Stimulated activated CD8-positive, alpha-beta memory T cell treated with anti-CD3 and anti-CD28 coated beads, Interleukin-7, amount 100 ng/mL, for 4 hours (primary cell): ENCODE measurements at regions not wholly inside any gene's neighbourhood (a gene's known extent, or its start where the extent isn't known, plus 50 kb on each side); places are given as distances from the start of the nearest gene placed in this dataset.

Experiments used
- DNase-seq, 2 donors: peaks; one replicate each; pipeline ENCODE4 v3.0.0-alpha.2; 2020; ENCODE audit warnings: low read depth in 2 of 2

GRCh38 chr10:118501171-118501570 is 94.3 kb downstream of the PRLHR start:
- no peak for DNase-seq

- DNase-seq = no peak
Observed at GRCh38 chr10:118500477-118501104, 94.9 kb downstream of the PRLHR start.

GRCh38 chr10:118499186-118499585 is 96.3 kb downstream of the PRLHR start:
- no peak for DNase-seq

GRCh38 chr10:118498623-118499022 is 96.8 kb downstream of the PRLHR start:
- no peak for DNase-seq

DNA sequence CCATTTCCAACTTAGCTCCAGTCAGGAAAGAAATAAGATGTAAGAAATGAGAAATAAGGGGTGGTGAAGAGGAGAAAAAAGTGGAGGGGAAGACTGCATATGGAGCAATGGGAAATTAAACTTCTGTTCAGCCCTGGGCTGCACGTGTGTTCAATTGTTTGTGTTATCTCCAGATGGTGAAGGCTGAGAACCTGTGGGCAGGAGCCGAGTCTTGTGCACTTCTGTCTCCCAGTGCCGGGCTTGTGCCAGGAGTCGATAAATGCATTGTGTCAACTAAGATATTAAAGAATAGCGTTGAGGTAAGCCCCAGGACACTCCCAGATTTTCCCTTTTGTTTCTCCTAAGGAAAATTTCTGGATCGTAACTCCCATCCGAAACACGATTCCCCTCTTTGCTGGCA is 98.2 kb downstream of the PRLHR start:
- no peak for DNase-seq

GRCh38 chr10:118496525-118496924 is 98.9 kb downstream of the PRLHR start:
- DNase-seq = no peak

- DNase-seq = no peak
Observed at GRCh38 chr10:118495499-118495898, 99.9 kb downstream of the PRLHR start.

GRCh38 chr10:118491055-118491454 is 104.4 kb downstream of the PRLHR start:
- no peak for DNase-seq

GRCh38 chr10:118488710-118489497 is 106.5 kb downstream of the PRLHR start:
- DNase-seq = no peak

- DNase-seq = no peak
Observed at GRCh38 chr10:118485641-118486040, 109.8 kb downstream of the PRLHR start.

DNA sequence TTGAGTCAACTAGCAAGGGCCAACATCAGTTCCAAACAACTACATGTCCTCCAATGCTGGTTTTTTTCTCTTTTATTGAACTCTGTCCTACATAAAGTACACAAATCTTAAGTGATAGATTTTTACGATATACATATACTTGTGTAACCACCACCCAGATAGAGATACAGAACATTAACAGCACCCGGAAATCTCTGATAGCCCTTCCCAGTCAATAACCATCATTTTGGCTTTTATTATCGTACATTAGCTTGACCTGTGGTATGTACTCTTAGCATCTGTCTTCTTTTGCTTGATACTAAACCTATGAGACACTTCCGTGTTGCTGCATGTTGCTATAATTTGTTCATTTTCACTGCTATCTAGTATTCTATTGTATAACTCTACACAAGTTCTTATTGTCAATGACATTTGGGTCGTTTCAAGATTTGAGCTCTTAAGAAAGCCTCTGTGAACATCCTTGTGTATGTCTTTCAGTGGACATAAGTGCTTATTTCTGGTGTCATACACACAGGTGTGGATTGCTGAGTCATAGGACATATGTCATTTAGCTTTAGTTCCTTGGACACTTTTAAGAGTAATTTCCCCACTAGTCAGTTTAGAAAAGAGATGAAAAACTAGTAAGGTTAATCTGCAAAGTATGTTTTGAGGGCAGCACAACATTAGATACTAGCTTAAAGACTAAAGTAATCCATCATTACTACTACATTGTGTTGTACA is 111.1 kb downstream of the PRLHR start:
- DNase-seq = no peak

GRCh38 chr10:118483496-118483895 is 112.0 kb downstream of the PRLHR start:
- DNase-seq = no peak

- no peak for DNase-seq
Observed at GRCh38 chr10:118482393-118483331, 112.8 kb downstream of the PRLHR start.

GRCh38 chr10:118481871-118482270 is 113.6 kb downstream of the PRLHR start:
- no peak for DNase-seq

GRCh38 chr10:118475214-118475613 is 120.2 kb downstream of the PRLHR start:
- DNase-seq = no peak

DNA sequence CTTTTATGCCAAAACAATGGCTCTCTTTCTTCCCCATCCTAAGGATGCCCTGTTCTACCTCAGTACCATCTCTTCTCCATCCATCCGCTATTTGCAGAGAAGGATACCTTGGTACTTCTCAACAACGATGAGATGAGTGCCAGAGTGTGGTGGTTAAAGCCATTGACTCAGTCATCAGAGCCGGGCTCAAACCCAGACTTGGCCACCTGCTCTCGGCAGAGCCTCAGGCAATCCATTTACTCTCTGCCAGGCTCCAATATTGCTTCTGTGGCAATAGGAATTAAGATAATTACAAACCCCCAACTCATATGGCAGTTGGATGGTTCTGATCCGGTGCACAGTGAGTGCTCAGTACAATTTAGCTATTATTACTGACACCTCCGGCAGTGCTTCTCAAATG is 121.3 kb downstream of the PRLHR start:
- DNase-seq = no peak

GRCh38 chr10:118473305-118473960 is 122.0 kb downstream of the PRLHR start:
- no peak for DNase-seq

- no peak for DNase-seq
Observed at GRCh38 chr10:118472415-118473304, 122.8 kb downstream of the PRLHR start.

DNA sequence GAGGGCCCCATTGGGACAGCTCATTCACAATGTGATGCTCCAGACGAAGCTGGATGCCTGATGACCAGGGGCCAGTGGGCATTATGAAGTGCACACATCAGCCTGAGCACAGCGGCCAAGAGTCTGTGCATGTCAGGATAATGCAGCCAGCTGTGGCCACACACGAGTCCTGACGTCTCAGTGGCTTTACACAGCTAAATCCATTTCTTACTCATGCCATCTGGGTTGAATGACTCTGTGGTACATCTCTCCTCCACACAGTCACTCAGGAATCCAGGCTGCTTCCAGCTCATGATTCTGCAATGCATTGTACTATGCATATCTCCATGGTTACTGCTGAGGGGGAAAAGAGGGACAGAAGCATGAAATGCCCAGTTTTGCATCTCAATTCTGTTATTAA is 123.6 kb downstream of the PRLHR start:
- no peak for DNase-seq

GRCh38 chr10:118470470-118470869 is 125.0 kb downstream of the PRLHR start:
- DNase-seq = no peak
